ENCODE measurements at regions not wholly inside any gene's neighbourhood (a gene's known extent, or its start where the extent isn't known, plus 50 kb on each side); places are given as distances from the start of the nearest gene placed in this dataset.

- TF ChIP-seq, protein P1, sequence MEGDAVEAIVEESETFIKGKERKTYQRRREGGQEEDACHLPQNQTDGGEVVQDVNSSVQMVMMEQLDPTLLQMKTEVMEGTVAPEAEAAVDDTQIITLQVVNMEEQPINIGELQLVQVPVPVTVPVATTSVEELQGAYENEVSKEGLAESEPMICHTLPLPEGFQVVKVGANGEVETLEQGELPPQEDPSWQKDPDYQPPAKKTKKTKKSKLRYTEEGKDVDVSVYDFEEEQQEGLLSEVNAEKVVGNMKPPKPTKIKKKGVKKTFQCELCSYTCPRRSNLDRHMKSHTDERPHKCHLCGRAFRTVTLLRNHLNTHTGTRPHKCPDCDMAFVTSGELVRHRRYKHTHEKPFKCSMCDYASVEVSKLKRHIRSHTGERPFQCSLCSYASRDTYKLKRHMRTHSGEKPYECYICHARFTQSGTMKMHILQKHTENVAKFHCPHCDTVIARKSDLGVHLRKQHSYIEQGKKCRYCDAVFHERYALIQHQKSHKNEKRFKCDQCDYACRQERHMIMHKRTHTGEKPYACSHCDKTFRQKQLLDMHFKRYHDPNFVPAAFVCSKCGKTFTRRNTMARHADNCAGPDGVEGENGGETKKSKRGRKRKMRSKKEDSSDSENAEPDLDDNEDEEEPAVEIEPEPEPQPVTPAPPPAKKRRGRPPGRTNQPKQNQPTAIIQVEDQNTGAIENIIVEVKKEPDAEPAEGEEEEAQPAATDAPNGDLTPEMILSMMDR (IDR thresholded peaks at IDR 0.05) = no peak
- no peak for TF ChIP-seq POLR2AphosphoS5 (IDR thresholded peaks at IDR 0.05; ENCODE audit: low read depth, low read length)
- no peak for TF ChIP-seq FOSL2 (IDR thresholded peaks at IDR 0.05; ENCODE audit: borderline replicate concordance, low read depth)
- TF ChIP-seq EP300 (IDR thresholded peaks at IDR 0.05; ENCODE audit: borderline replicate concordance in 1 of 2, low read depth in 1 of 2, low read length in 1 of 2) = no peak
- no peak for TF ChIP-seq FOXJ3 (CRISPR knock-in tag; IDR thresholded peaks at IDR 0.05)
These were observed 64.4 kb downstream of the IL12A start for GRCh38 chr3:160053048-160053391.

All from SK-N-SH (cell line).